ENCODE measurements at regions not wholly inside any gene's neighbourhood (a gene's known extent, or its start where the extent isn't known, plus 50 kb on each side); places are given as distances from the start of the nearest gene placed in this dataset.
A peak's percentile ranks its signal among the peaks of the same experiment; 100 is the strongest.

GRCh38 chr4:124018383-124019317 is 622.1 kb downstream of the SPRY1 start:
- H3K9me3 Mint-ChIP-seq = no peaks in the 10 kb centered on the region
- no peaks in the 10 kb centered on the region for H3K36me3 Mint-ChIP-seq (ENCODE audit: low read depth)
- H3K27me3 Mint-ChIP-seq = no peaks in the 10 kb centered on the region
- H3K27ac Mint-ChIP-seq = peak overlapping the region; percentile 54
- H3K4me3 Mint-ChIP-seq = peak overlapping the region; percentile 15
- peaks cover 9% of the 10 kb centered on the region for H3K4me1 Mint-ChIP-seq (ENCODE audit: low read depth)

- peaks cover 9% of the 10 kb centered on the region for H3K4me1 Mint-ChIP-seq (ENCODE audit: low read depth)
- H3K27me3 Mint-ChIP-seq = no peaks in the 10 kb centered on the region
- H3K36me3 Mint-ChIP-seq (ENCODE audit: low read depth) = no peaks in the 10 kb centered on the region
- no peak overlapping the region for H3K4me3 Mint-ChIP-seq
- H3K9me3 Mint-ChIP-seq = no peaks in the 10 kb centered on the region
- H3K27ac Mint-ChIP-seq = no peak overlapping the region
Measured at GRCh38 chr4:124019749-124020549, 623.4 kb downstream of the SPRY1 start.

GRCh38 chr4:124025000-124025399 is 628.4 kb downstream of the SPRY1 start:
- Mint-ChIP-seq H3K27ac (no peak overlapping the region), H3K4me1 (ENCODE audit: low read depth) (no peaks in the 10 kb centered on the region), H3K9me3 (no peaks in the 10 kb centered on the region), H3K27me3 (no peaks in the 10 kb centered on the region), H3K36me3 (ENCODE audit: low read depth) (no peaks in the 10 kb centered on the region), H3K4me3 (no peak overlapping the region)

- Mint-ChIP-seq H3K4me1 (ENCODE audit: low read depth) (no peaks in the 10 kb centered on the region), H3K4me3 (no peak overlapping the region), H3K27ac (no peak overlapping the region), H3K9me3 (no peaks in the 10 kb centered on the region), H3K36me3 (ENCODE audit: low read depth) (no peaks in the 10 kb centered on the region), H3K27me3 (no peaks in the 10 kb centered on the region)
Measured at GRCh38 chr4:124025428-124025827, 628.8 kb downstream of the SPRY1 start.

- H3K4me1 Mint-ChIP-seq (ENCODE audit: low read depth) = no peaks in the 10 kb centered on the region
- no peaks in the 10 kb centered on the region for H3K9me3 Mint-ChIP-seq
- H3K27me3 Mint-ChIP-seq = no peaks in the 10 kb centered on the region
- no peak overlapping the region for H3K4me3 Mint-ChIP-seq
- no peaks in the 10 kb centered on the region for H3K36me3 Mint-ChIP-seq (ENCODE audit: low read depth)
- no peak overlapping the region for H3K27ac Mint-ChIP-seq
Measured at GRCh38 chr4:124028182-124028581, 631.6 kb downstream of the SPRY1 start.

- Mint-ChIP-seq H3K36me3 (ENCODE audit: low read depth) (no peaks in the 10 kb centered on the region), H3K27ac (no peak overlapping the region), H3K9me3 (no peaks in the 10 kb centered on the region), H3K4me1 (ENCODE audit: low read depth) (no peaks in the 10 kb centered on the region), H3K27me3 (no peaks in the 10 kb centered on the region), H3K4me3 (no peak overlapping the region)
Measured at GRCh38 chr4:124030147-124030546, 633.6 kb downstream of the SPRY1 start.

GRCh38 chr4:124032035-124032434 is 635.4 kb downstream of the SPRY1 start:
- Mint-ChIP-seq H3K27me3 (no peaks in the 10 kb centered on the region), H3K9me3 (no peaks in the 10 kb centered on the region), H3K36me3 (ENCODE audit: low read depth) (no peaks in the 10 kb centered on the region), H3K4me1 (ENCODE audit: low read depth) (no peaks in the 10 kb centered on the region), H3K27ac (no peak overlapping the region), H3K4me3 (no peak overlapping the region)

- Mint-ChIP-seq H3K4me1 (ENCODE audit: low read depth) (no peaks in the 10 kb centered on the region), H3K27me3 (no peaks in the 10 kb centered on the region)
Measured at GRCh38 chr4:124035364-124036041, 638.9 kb downstream of the SPRY1 start.

GRCh38 chr4:124037236-124037635 is 640.6 kb downstream of the SPRY1 start:
- Mint-ChIP-seq H3K27ac (no peak overlapping the region), H3K9me3 (no peaks in the 10 kb centered on the region), H3K4me3 (no peak overlapping the region), H3K27me3 (no peaks in the 10 kb centered on the region), H3K36me3 (ENCODE audit: low read depth) (no peaks in the 10 kb centered on the region), H3K4me1 (ENCODE audit: low read depth) (no peaks in the 10 kb centered on the region)

More at GRCh38 chr4:124035364-124036041, 638.9 kb downstream of the SPRY1 start:
- H3K9me3 Mint-ChIP-seq = no peaks in the 10 kb centered on the region
- H3K36me3 Mint-ChIP-seq (ENCODE audit: low read depth) = no peaks in the 10 kb centered on the region
- H3K27ac Mint-ChIP-seq = no peak overlapping the region
- no peak overlapping the region for H3K4me3 Mint-ChIP-seq

GRCh38 chr4:124044330-124044729 is 647.7 kb downstream of the SPRY1 start:
- H3K27me3 Mint-ChIP-seq = peaks cover 4% of the 10 kb centered on the region
- H3K4me1 Mint-ChIP-seq (ENCODE audit: low read depth) = no peaks in the 10 kb centered on the region
- H3K4me3 Mint-ChIP-seq = no peak overlapping the region
- no peak overlapping the region for H3K27ac Mint-ChIP-seq
- no peaks in the 10 kb centered on the region for H3K36me3 Mint-ChIP-seq (ENCODE audit: low read depth)
- H3K9me3 Mint-ChIP-seq = no peaks in the 10 kb centered on the region

GRCh38 chr4:124044867-124045266 is 648.3 kb downstream of the SPRY1 start:
- no peaks in the 10 kb centered on the region for H3K9me3 Mint-ChIP-seq
- H3K36me3 Mint-ChIP-seq (ENCODE audit: low read depth) = no peaks in the 10 kb centered on the region
- no peak overlapping the region for H3K27ac Mint-ChIP-seq
- H3K4me3 Mint-ChIP-seq = no peak overlapping the region
- H3K27me3 Mint-ChIP-seq = peaks cover 4% of the 10 kb centered on the region
- H3K4me1 Mint-ChIP-seq (ENCODE audit: low read depth) = no peaks in the 10 kb centered on the region

- H3K27me3 Mint-ChIP-seq = peaks cover 4% of the 10 kb centered on the region
- H3K4me1 Mint-ChIP-seq (ENCODE audit: low read depth) = no peaks in the 10 kb centered on the region
- H3K9me3 Mint-ChIP-seq = no peaks in the 10 kb centered on the region
- no peak overlapping the region for H3K27ac Mint-ChIP-seq
- no peak overlapping the region for H3K4me3 Mint-ChIP-seq
- no peaks in the 10 kb centered on the region for H3K36me3 Mint-ChIP-seq (ENCODE audit: low read depth)
Measured at GRCh38 chr4:124046190-124046589, 649.6 kb downstream of the SPRY1 start.

GRCh38 chr4:124053872-124054538 is 657.4 kb downstream of the SPRY1 start:
- Mint-ChIP-seq H3K27me3 (no peaks in the 10 kb centered on the region), H3K36me3 (ENCODE audit: low read depth) (no peaks in the 10 kb centered on the region), H3K27ac (no peak overlapping the region)

GRCh38 chr4:124055336-124055735 is 657.2 kb downstream of the ANKRD50 start:
- H3K4me1 Mint-ChIP-seq (ENCODE audit: low read depth) = peaks cover 4% of the 10 kb centered on the region
- H3K9me3 Mint-ChIP-seq = no peaks in the 10 kb centered on the region

More at GRCh38 chr4:124053872-124054538, 657.4 kb downstream of the SPRY1 start:
- no peaks in the 10 kb centered on the region for H3K9me3 Mint-ChIP-seq
- H3K4me1 Mint-ChIP-seq (ENCODE audit: low read depth) = no peaks in the 10 kb centered on the region
- no peak overlapping the region for H3K4me3 Mint-ChIP-seq

More at GRCh38 chr4:124055336-124055735, 657.2 kb downstream of the ANKRD50 start:
- H3K27ac Mint-ChIP-seq = no peak overlapping the region
- H3K36me3 Mint-ChIP-seq (ENCODE audit: low read depth) = no peaks in the 10 kb centered on the region
- no peaks in the 10 kb centered on the region for H3K27me3 Mint-ChIP-seq
- H3K4me3 Mint-ChIP-seq = no peak overlapping the region

All from stimulated activated naive CD8-positive, alpha-beta T cell treated with anti-CD3 and anti-CD28 coated beads, Interleukin-15, Interleukin-2, amounts not matched to agents 100 ng/mL and 50 ng/mL, for 24 hours (primary cell).